ENCODE measurements at regions not wholly inside any gene's neighbourhood (a gene's known extent, or its start where the extent isn't known, plus 50 kb on each side); places are given as distances from the start of the nearest gene placed in this dataset.

- TF ChIP-seq NFRKB (IDR thresholded peaks at IDR 0.05) (no peak), FOXM1 (IDR thresholded peaks at IDR 0.05; ENCODE audit: borderline replicate concordance) (no peak), SUZ12 (IDR thresholded peaks at IDR 0.05) (no peak), SP1 (IDR thresholded peaks at IDR 0.05) (no peak), BHLHE40 (IDR thresholded peaks at IDR 0.05; ENCODE audit: borderline replicate concordance) (no peak), ELF4 (IDR thresholded peaks at IDR 0.05) (no peak), LEF1 (IDR thresholded peaks at IDR 0.05; ENCODE audit: borderline replicate concordance) (no peak), FOXA1 (IDR thresholded peaks at IDR 0.05) (no peak), HDGF (IDR thresholded peaks at IDR 0.05; ENCODE audit: borderline replicate concordance) (no peak), TARDBP (IDR thresholded peaks at IDR 0.05) (no peak), CTBP1 (IDR thresholded peaks at IDR 0.05; ENCODE audit: borderline replicate concordance) (no peak)
Observed at GRCh38 chr11:45037434-45038005, 86.8 kb upstream of the TP53I11 start.

Data from HEK293T (cell line).